Smooth muscle cell (in vitro differentiated cells): ENCODE measurements at regions not wholly inside any gene's neighbourhood (a gene's known extent, or its start where the extent isn't known, plus 50 kb on each side); places are given as distances from the start of the nearest gene placed in this dataset.

ENCODE experiments used
- DNase-seq: peaks from one replicate; lab custom pipeline; 2025; ENCODE audit not compliant: unreplicated experiment; lab: John Stamatoyannopoulos, UW
- H2AFZ ChIP-seq: fragments of 200-600 bp; sonication (generic); 2 replicates; pipeline ENCODE4 v1.6.0; 2016; ENCODE audit warnings: antibody characterized with exemption, low read depth, mild to moderate bottlenecking
- H3F3A ChIP-seq: fragments of 200-600 bp; sonication (generic); 2 replicates; pipeline ENCODE4 v1.6.0; 2017; ENCODE audit warnings: antibody characterized with exemption, low read depth
- H3K27ac ChIP-seq: fragments of 200-600 bp; sonication (generic); 2 replicates; pipeline ENCODE4 v1.5.1; 2016; ENCODE audit warnings: low read depth, mild to moderate bottlenecking
- H3K27me3 ChIP-seq: fragments of 200-600 bp; sonication (generic); 2 replicates; pipeline ENCODE4 v1.6.1; 2016; ENCODE audit warnings: low read depth, mild to moderate bottlenecking
- H3K36me3 ChIP-seq: fragments of 200-600 bp; sonication (generic); 2 replicates; pipeline ENCODE4 v1.5.1; 2016; ENCODE audit warnings: low read depth
- H3K4me1 ChIP-seq: fragments of 200-600 bp; sonication (generic); 2 replicates; pipeline ENCODE4 v1.5.1; 2016; ENCODE audit warnings: low read depth
- H3K4me2 ChIP-seq: fragments of 200-600 bp; sonication (generic); 2 replicates; pipeline ENCODE4 v1.6.0; 2016; ENCODE audit warnings: mild to moderate bottlenecking
- H3K4me3 ChIP-seq: fragments of 200-600 bp; sonication (generic); 2 replicates; pipeline ENCODE4 v1.5.1; 2016; ENCODE audit warnings: mild to moderate bottlenecking
- H3K79me2 ChIP-seq: fragments of 200-600 bp; sonication (generic); 2 replicates; pipeline ENCODE4 v1.6.0; 2016; ENCODE audit warnings: low read depth, mild to moderate bottlenecking
- H3K9ac ChIP-seq: fragments of 200-600 bp; sonication (generic); 2 replicates; pipeline ENCODE4 v1.6.0; 2016; ENCODE audit warnings: low read depth
- H3K9me3 ChIP-seq: fragments of 200-600 bp; sonication (generic); replicated peaks from 2 replicates; pipeline ENCODE4 v1.5.1; 2016; ENCODE audit warnings: low read depth
- H4K20me1 ChIP-seq: fragments of 200-600 bp; sonication (generic); 2 replicates; pipeline ENCODE4 v1.6.0; 2016; ENCODE audit warnings: low read depth
- WGBS: methylation state at CpG from one replicate; pipeline ENCODE4 v1.1.7; 2016; ENCODE audit warnings: low lambda C conversion rate; 5-methylcytosine and 5-hydroxymethylcytosine counted together
- TF ChIP-seq, protein P1 (sequence below): fragments of 200-600 bp; sonication (generic); IDR thresholded peaks from 2 replicates; pipeline ENCODE4 v1.5.1; 2017; ENCODE audit warnings: borderline replicate concordance, mild to moderate bottlenecking, antibody characterized with exemption; ENCODE audit not compliant: insufficient read depth, poor library complexity, severe bottlenecking

DNA sequence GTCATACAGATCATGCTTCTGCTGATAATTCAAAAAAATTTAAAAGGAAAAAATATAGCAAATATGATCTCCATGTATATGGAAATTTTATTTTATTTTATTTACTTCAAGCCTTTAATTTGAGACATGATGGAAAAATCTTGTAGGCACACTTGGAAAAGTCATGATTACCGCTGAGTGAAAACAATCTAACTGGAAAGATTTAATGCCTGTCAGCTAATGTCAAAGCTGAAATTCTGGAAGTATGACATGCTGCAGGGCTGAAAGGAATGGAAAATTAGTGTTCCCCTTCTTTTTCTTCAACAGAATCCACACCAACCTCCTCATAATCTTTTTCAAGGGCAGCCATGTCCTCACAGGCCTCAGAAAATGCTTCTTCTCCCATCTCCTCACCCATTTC is 58.2 kb downstream of the RPRM start:
- H3K79me2 ChIP-seq = no peaks in the 10 kb centered on the region
- WGBS = 88% methylated on average over 1 of the region's 1 CpG
- no peaks in the 10 kb centered on the region for H3K4me1 ChIP-seq
- H3K27ac ChIP-seq = no peak overlapping the region
- no peak for DNase-seq
- H3K36me3 ChIP-seq = no peaks in the 10 kb centered on the region
- no peaks in the 10 kb centered on the region for H3K9me3 ChIP-seq
- no peak overlapping the region for H3K4me3 ChIP-seq
- TF ChIP-seq, protein P1, sequence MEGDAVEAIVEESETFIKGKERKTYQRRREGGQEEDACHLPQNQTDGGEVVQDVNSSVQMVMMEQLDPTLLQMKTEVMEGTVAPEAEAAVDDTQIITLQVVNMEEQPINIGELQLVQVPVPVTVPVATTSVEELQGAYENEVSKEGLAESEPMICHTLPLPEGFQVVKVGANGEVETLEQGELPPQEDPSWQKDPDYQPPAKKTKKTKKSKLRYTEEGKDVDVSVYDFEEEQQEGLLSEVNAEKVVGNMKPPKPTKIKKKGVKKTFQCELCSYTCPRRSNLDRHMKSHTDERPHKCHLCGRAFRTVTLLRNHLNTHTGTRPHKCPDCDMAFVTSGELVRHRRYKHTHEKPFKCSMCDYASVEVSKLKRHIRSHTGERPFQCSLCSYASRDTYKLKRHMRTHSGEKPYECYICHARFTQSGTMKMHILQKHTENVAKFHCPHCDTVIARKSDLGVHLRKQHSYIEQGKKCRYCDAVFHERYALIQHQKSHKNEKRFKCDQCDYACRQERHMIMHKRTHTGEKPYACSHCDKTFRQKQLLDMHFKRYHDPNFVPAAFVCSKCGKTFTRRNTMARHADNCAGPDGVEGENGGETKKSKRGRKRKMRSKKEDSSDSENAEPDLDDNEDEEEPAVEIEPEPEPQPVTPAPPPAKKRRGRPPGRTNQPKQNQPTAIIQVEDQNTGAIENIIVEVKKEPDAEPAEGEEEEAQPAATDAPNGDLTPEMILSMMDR = no peak
- H3K27me3 ChIP-seq = no peaks in the 10 kb centered on the region
- no peak overlapping the region for H2AFZ ChIP-seq
- H4K20me1 ChIP-seq = no peaks in the 10 kb centered on the region
- H3K4me2 ChIP-seq = no peak overlapping the region
- H3F3A ChIP-seq = no peaks in the 10 kb centered on the region
- no peak overlapping the region for H3K9ac ChIP-seq

DNA sequence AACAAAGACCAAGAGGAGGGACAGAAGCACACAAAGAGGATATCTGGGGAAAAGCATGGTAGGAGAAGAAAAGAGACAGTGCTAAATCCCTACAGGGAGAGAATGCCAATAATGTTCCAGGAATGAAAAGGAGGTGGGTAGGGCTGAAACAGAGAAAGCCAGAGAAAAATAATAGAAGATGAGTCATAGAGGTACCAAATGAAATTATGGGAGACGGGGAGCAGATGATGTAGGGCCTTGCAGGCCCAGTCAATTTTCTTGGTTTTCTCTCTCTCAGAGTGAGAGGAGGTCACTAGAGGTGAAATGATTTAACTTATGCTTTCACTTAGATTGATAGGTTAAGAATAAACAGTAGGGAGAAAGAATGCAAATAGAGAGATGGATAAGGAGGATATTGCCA is 61.5 kb downstream of the RPRM start:
- Histone ChIP-seq H4K20me1 (no peaks in the 10 kb centered on the region), H3K36me3 (no peaks in the 10 kb centered on the region), H3K79me2 (no peaks in the 10 kb centered on the region), H3K4me3 (no peak overlapping the region), H3F3A (no peaks in the 10 kb centered on the region), H3K4me2 (no peak overlapping the region), H3K4me1 (no peaks in the 10 kb centered on the region), H3K27ac (no peak overlapping the region), H3K9me3 (no peaks in the 10 kb centered on the region), H2AFZ (no peak overlapping the region), H3K9ac (no peak overlapping the region), H3K27me3 (no peaks in the 10 kb centered on the region)
- TF ChIP-seq, protein P1 = no peak
- no peak for DNase-seq
- 86% methylated on average over 1 of the region's 1 CpG for WGBS

DNA sequence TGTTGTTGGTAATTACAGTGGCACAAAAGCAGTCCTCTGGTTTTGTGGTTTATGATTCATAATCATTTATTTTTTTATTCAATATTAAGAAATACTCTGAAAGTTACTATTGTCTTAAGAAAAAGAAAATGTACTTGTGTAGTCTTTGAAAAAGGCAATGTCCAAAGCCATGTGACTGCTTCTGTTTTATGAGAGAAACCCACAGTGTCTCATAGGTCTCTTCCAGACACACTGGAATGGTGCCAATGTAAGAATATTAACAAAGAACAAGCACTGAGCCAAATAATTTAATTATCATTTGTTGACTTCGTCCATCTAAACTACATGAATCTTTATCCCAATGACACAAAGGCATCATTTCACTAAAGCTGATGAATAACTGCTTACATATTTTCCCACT is 62.5 kb downstream of the RPRM start:
- Histone ChIP-seq H3K27ac (peak overlapping the region; percentile 36), H3K79me2 (no peaks in the 10 kb centered on the region), H3K9ac (no peak overlapping the region), H3K4me1 (no peaks in the 10 kb centered on the region), H3K36me3 (no peaks in the 10 kb centered on the region), H3K9me3 (no peaks in the 10 kb centered on the region), H3K4me3 (no peak overlapping the region), H4K20me1 (no peaks in the 10 kb centered on the region), H3K4me2 (peak overlapping the region; percentile 34), H2AFZ (no peak overlapping the region), H3K27me3 (no peaks in the 10 kb centered on the region), H3F3A (no peaks in the 10 kb centered on the region)
- DNase-seq = no peak
- 50% methylated on average over 1 of the region's 1 CpG for WGBS
- TF ChIP-seq, protein P1 = no peak

DNA sequence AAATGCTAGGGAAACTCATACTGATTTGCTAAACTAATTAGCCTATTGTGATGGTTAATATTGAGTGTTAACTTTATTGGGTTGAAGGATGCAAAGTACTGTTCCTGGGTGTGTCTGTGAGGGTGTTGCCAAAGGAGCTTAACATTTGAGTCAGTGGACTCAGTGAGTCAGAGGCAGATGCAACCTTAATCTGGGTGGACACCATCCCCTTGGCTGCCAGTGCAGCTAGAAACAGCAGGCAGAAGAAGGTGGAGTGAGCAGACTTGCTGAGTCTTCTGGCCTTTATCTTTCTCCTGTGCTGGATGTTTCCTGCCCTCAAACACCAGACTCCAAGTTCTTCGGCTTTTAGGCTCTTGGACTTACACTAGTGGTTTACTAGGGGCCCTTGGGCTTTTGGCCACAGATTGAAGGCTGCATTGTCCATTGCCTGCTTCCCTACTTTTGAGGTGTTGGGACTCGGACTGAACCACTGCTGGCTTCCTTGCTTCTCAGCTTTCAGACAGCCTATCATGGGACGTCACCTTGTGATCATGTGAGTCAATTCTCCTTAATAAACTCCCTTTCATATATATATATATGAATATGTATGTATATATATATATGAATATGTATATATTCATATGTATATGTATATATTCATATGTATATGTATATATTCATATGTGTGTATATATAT is 69.7 kb downstream of the RPRM start:
- no peak overlapping the region for H3K27ac ChIP-seq
- no peaks in the 10 kb centered on the region for H4K20me1 ChIP-seq
- H2AFZ ChIP-seq = no peak overlapping the region
- peaks cover 14% of the 10 kb centered on the region for H3K4me1 ChIP-seq
- H3F3A ChIP-seq = no peaks in the 10 kb centered on the region
- 71% methylated on average over 3 of the region's 3 CpGs for WGBS
- H3K36me3 ChIP-seq = no peaks in the 10 kb centered on the region
- no peak overlapping the region for H3K4me3 ChIP-seq
- TF ChIP-seq, protein P1 = no peak
- no peak overlapping the region for H3K4me2 ChIP-seq
- no peaks in the 10 kb centered on the region for H3K9me3 ChIP-seq
- no peaks in the 10 kb centered on the region for H3K79me2 ChIP-seq
- H3K9ac ChIP-seq = no peak overlapping the region
- no peaks in the 10 kb centered on the region for H3K27me3 ChIP-seq
- no peak for DNase-seq
